Body of pancreas (tissue), 4 donors: ENCODE measurements at regions not wholly inside any gene's neighbourhood (a gene's known extent, or its start where the extent isn't known, plus 50 kb on each side); places are given as distances from the start of the nearest gene placed in this dataset.

ENCODE experiments used
- ATAC-seq: fragments of 150-250 bp; one replicate; pipeline ENCODE4 v1.9.1; 2016
- DNase-seq, 4 donors: peaks; one replicate each; pipeline ENCODE4 v3.0.0-alpha.2; 2019
- H3K27ac ChIP-seq, 4 donors: fragments of 200-600 bp; sonication (generic); 1 replicate in 3 of 4; 2 replicates in 1 of 4; pipeline versions ENCODE4 v1.5.1 to v1.6.1; 2016 to 2019; ENCODE audit warnings: mild to moderate bottlenecking in 1 of 4, mixed read lengths in 1 of 4, moderate library complexity in 1 of 4
- H3K27me3 ChIP-seq, 2 donors: fragments of 200-600 bp; sonication (generic); one replicate each; pipeline ENCODE4 v1.6.0; 2016; ENCODE audit warnings: mild to moderate bottlenecking in 1 of 2
- H3K36me3 ChIP-seq, 2 donors: fragments of 200-600 bp; sonication (generic); replicated peaks in 1 of 2; 2 replicates each; pipeline ENCODE4 v1.5.1; 2016; ENCODE audit warnings: low read depth in 2 of 2; ENCODE audit not compliant: insufficient read depth in 1 of 2
- H3K4me1 ChIP-seq: fragments of 200-600 bp; sonication (generic); one replicate; pipeline ENCODE4 v1.6.0; 2016
- H3K4me3 ChIP-seq, 2 donors: fragments of 200-600 bp; sonication (generic); 1 replicate in 1 of 2; 2 replicates in 1 of 2; pipeline ENCODE4 v1.5.1; 2016 to 2019
- H3K9me3 ChIP-seq, 3 donors: fragments of 200-600 bp; sonication (generic); 1 replicate in 2 of 3; 2 replicates in 1 of 3; pipeline ENCODE4 v1.5.1; 2016
- CTCF ChIP-seq, 7 experiments: fragments of 450-650 bp in 4 of 7; fragments of 200-600 bp in 3 of 7; sonication (generic) in 3 of 7; IDR thresholded peaks; one replicate each; pipeline ENCODE4 v1.5.1; 2016 to 2019; ENCODE audit warnings: antibody characterized with exemption in 7 of 7
- POLR2A ChIP-seq, 3 donors: fragments of 450-650 bp; IDR thresholded peaks; one replicate each; pipeline ENCODE4 v1.6.1; 2016; ENCODE audit warnings: antibody characterized with exemption in 3 of 3, mild to moderate bottlenecking in 2 of 3
- WGBS, 2 donors: methylation state at CpG; one replicate each; pipeline ENCODE4 v1.1.5; 2017; 5-methylcytosine and 5-hydroxymethylcytosine counted together
- intact Hi-C: fragments of 100-400 bp; cut with DNase I; formaldehyde crosslinking; loops from one replicate; pipeline ENCODE4 v1.15.1; 2023

GRCh38 chr13:60311527-60311926, 85.5 kb upstream of the TDRD3 start:
- Histone ChIP-seq H3K36me3 (no peaks in the 10 kb centered on the region), H3K4me1 (no peaks in the 10 kb centered on the region), H3K27me3 (no peaks in the 10 kb centered on the region), H3K27ac (no peak overlapping the region), H3K4me3 (no peak overlapping the region), H3K9me3 (no peaks in the 10 kb centered on the region)
- ATAC-seq (no peak), DNase-seq (no peak)
- intact Hi-C loops: no loop called here
- 59 to 65% methylated on average over 4 of the region's 4 CpGs for WGBS, 2 donors
- TF ChIP-seq CTCF (IDR thresholded peaks at IDR 0.05): no peak

- WGBS, 2 donors: 81 to 85% methylated on average over 5 of the region's 5 CpGs
- Histone ChIP-seq H3K27ac (no peak overlapping the region), H3K4me3 (no peak overlapping the region), H3K4me1 (no peaks in the 10 kb centered on the region), H3K36me3 (no peaks in the 10 kb centered on the region), H3K9me3 (no peaks in the 10 kb centered on the region), H3K27me3 (no peaks in the 10 kb centered on the region)
- no peak for ATAC-seq
- DNase-seq: no peak
- TF ChIP-seq POLR2A (IDR thresholded peaks at IDR 0.05): no peak
- TF ChIP-seq CTCF (IDR thresholded peaks at IDR 0.05): no peak
- intact Hi-C loops: no loop called here
These were observed 84.0 kb upstream of the TDRD3 start for GRCh38 chr13:60312851-60313505.

DNA sequence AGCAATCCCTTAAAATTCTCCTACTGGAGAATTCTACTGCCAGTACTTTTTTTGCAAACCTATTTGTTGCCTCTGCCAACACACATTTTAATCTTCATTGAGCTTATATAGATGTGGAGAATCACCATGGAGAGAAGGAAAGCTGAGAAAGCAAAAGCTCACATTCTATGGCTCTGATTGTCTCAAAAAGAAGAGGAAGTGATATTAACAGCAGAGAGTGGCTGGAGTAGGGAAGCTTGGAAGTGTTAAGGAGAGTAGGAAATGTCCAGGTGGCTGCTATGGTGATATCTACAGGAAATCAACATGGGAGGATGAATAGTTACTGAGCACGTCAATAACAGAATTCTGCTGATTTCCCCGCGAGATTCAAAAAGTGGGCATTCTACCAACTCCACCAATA, 78.8 kb upstream of the TDRD3 start:
- no peak overlapping the region for H3K27ac ChIP-seq
- no peaks in the 10 kb centered on the region for H3K4me1 ChIP-seq
- H3K27me3 ChIP-seq: no peaks in the 10 kb centered on the region
- intact Hi-C loops: no loop called here
- H3K36me3 ChIP-seq: no peaks in the 10 kb centered on the region
- TF ChIP-seq CTCF (IDR thresholded peaks at IDR 0.05) (no peak), POLR2A (IDR thresholded peaks at IDR 0.05) (no peak)
- H3K4me3 ChIP-seq: no peak overlapping the region
- DNase-seq (no peak), ATAC-seq (no peak)
- H3K9me3 ChIP-seq: no peaks in the 10 kb centered on the region
- WGBS, 2 donors: 35 to 56% methylated on average over 3 of the region's 3 CpGs

GRCh38 chr13:60324131-60324530, 72.9 kb upstream of the TDRD3 start:
- peaks cover 16% of the 10 kb centered on the region for H3K4me1 ChIP-seq
- no peaks in the 10 kb centered on the region for H3K27me3 ChIP-seq
- intact Hi-C loops: no loop called here
- H3K27ac ChIP-seq: no peak overlapping the region
- H3K4me3 ChIP-seq: no peak overlapping the region
- no peaks in the 10 kb centered on the region for H3K9me3 ChIP-seq
- no peak for DNase-seq
- WGBS, 2 donors: 89 to 90% methylated on average over 2 of the region's 2 CpGs
- H3K36me3 ChIP-seq: no peaks in the 10 kb centered on the region
- TF ChIP-seq CTCF (IDR thresholded peaks at IDR 0.05): no peak
- no peak for TF ChIP-seq POLR2A (IDR thresholded peaks at IDR 0.05)
- ATAC-seq: no peak

DNA sequence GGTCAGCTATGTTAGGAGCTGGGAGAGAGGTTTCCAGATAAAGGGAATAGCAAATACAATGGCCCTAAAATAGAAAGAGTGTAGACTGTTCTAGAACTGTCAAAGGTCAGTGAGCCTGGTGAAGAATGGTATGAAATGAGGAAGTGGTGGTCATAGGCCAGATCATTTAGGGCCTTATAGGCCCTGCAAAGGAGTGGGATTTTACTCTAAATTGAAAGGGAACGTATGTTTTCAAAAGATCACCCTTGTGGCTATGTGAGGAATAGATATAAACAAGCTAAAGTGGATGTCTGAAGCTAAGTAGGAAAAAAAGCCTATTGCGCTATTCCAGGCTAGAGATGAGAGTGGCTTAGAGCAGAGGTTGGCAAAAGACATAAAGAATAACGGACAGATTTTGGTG, 70.7 kb upstream of the TDRD3 start:
- Histone ChIP-seq H3K9me3 (no peaks in the 10 kb centered on the region), H3K36me3 (no peaks in the 10 kb centered on the region), H3K4me3 (no peak overlapping the region), H3K27me3 (no peaks in the 10 kb centered on the region), H3K4me1 (peaks cover 22% of the 10 kb centered on the region), H3K27ac (no peak overlapping the region)
- no peak for DNase-seq
- intact Hi-C loops: no loop called here
- ATAC-seq: no peak
- TF ChIP-seq CTCF (IDR thresholded peaks at IDR 0.05) (no peak), POLR2A (IDR thresholded peaks at IDR 0.05) (no peak)
- WGBS, 2 donors: 93 to 96% methylated on average over 3 of the region's 3 CpGs
